ENCODE measurements at regions not wholly inside any gene's neighbourhood (a gene's known extent, or its start where the extent isn't known, plus 50 kb on each side); places are given as distances from the start of the nearest gene placed in this dataset.

DNA sequence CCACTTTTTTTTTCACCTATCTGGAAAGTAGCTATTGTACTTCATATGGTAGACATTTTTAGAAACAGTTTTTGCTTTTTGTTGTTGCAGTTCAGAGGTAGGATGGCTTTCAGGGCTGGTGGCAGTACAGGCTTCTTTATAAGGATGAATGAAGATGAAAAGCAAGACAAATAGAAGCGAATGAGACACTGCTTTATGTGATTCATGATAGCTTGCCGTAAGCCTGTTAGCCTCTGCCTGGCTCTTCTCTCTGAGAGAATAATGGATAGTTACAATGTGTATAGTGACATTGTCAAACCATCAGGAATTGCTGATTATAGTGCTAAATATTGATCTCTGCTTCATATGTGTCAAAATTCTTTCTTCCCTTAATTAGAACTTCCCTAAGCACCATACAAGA is 173.7 kb downstream of the NR4A2 start:
- no peak for DNase-seq

- DNase-seq: no peak
Observed at GRCh38 chr2:156157670-156158069, 174.9 kb downstream of the NR4A2 start.

DNA sequence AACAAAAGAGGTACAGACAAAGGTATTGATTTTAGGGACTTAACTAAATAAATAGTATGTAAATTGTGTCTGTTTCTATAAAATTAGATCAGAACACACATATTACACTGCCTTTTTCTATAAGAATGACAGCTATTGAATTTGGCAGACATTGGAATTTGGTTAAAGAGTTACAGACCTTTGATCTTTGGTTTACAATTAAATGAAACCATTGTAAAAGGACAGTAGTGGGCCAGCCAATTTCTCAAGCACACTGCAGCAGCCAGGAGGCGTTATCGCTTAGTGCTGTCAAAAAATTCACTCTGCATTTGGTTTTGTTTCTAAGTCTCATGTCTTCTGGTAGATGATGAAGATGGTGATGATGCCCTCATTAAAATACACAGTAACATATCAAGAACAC is 175.9 kb downstream of the NR4A2 start:
- DNase-seq: no peak

- DNase-seq: no peak
Observed at GRCh38 chr2:156155319-156155718, 177.2 kb downstream of the NR4A2 start.

DNA sequence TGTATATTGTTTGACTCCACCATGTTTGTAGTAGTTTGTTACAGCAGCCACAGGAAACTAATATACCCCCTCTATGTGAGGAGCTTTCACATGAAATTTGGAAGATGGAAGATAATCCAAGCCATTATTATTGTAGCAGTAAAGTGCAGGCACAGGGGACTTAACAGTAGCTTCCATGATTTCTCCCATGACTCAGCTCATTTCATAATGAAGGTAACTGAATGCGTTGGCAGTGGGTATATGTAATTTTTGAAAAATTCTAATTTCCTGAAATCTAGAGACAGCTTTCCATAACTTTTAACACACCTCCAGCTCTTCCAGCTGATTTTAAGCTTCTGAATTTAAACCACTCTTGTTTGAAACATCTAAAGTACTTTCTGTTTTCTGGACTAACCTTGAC is 181.2 kb downstream of the NR4A2 start:
- DNase-seq: no peak

- DNase-seq: no peak
Observed at GRCh38 chr2:156147594-156148330, 184.8 kb downstream of the NR4A2 start.

DNA sequence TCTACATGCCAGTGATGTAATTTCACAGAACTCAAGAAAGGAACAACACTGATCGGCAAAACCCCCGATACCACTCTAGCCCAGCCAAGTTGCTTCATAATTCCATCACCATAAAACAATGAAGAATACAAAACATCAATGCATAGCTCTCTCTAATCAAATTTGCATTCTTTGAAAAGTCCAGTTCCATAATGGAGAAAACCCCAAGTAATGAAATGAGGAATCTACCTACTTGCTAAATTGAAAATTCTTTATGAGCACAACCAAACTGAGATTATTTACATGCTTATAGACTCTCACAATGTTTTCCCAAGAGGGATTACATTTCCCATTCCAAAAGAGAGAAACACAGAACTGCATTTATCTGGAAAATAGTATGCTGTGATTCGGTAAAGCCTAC is 186.5 kb downstream of the NR4A2 start:
- no peak for DNase-seq

DNA sequence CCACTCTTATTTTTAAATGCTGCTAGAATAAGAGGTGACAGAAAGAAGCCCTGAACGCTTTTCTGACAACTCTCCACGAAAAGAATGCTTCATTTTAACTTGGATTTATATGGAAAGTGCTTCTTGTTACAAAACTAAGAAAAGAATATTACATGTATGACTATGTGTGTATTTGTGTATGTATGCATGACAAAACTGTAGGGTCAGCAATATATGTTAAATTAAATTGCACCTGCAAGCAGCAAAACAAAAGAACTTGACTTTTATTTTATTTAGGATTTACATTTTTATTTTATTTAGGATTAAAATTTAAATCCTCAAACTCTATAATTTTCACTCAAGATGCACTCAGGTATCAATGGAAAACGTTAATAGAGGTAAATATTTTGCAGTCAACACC is 187.1 kb downstream of the NR4A2 start:
- DNase-seq: no peak

DNA sequence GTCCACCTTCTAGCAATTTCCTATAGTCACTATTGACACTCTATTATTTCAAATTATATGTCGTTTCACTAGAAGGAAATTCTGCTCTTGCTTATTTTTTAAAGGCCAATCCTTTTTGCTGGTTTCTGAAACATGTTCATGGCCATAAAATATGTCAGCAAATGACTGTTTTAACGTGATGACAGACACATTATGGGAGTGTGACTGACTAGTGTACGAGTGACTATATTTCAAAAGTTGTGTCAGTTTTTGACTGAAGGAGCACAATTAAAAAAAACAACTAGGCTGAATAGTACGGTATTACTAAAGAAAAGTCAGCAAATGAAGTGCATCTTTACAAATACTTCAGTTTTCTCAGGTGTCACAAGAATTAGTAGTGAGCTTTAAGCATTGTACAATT is 196.0 kb downstream of the NR4A2 start:
- DNase-seq: no peak

- no peak for DNase-seq
Observed at GRCh38 chr2:156134887-156135286, 197.6 kb downstream of the NR4A2 start.

GRCh38 chr2:156132941-156133340 is 199.6 kb downstream of the NR4A2 start:
- no peak for DNase-seq

DNA sequence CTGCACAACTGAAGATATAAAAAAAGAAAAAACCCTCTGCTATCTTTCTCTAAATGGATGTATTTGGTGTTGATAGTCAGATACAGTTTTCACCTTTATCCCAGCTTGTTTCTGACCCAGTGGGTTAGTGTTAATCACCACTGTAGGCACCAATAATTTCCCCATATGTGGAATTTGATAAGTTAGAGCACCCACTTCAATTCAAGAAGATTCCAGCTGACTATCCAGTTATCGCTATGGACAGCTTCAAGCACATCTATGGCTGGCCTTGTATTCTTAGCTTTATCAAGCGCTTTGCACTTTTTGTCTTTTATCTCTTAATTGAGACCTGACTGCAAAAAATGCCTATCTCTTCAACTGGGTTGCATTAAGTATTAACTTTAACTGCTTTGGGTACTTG is 200.4 kb downstream of the NR4A2 start:
- no peak for DNase-seq

DNA sequence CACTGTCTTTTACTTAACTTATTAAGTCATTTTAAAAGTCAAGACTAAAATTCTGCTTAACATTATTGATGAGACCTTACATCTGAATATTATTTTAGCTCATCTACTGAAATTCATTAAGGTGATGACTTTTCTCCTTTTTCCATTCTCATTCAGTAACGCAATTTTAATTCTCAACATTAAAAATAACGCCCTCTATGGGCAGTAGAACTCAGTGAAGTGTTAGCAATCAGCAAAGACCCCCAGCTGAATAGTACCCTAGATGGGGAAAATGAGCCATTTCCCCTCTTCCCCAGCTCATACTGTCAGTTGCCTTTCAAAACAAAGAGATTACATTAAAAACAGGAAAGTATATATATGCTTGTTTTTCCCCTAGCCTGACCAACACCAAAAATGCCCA is 203.3 kb downstream of the NR4A2 start:
- DNase-seq: no peak

DNA sequence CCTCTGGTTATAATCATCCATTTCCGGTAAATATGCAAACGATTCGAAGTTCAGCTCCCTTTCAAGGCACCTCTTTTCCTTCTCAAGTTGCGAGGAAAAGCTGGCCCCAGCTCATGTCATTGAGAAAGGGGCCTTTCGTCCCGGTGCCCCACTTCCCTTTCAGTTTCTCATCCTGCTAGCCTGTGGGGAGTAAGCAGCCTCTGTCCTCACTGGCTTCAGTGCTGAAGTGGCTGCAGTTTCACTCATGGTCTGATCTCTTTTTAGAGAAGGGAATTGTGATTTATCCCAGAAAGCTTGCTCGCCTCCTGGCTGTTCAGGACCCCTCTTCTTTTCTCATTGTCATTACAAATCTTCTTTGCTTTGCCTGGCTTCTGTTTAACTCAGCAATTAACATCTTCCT is 207.5 kb downstream of the NR4A2 start:
- DNase-seq: no peak

DNA sequence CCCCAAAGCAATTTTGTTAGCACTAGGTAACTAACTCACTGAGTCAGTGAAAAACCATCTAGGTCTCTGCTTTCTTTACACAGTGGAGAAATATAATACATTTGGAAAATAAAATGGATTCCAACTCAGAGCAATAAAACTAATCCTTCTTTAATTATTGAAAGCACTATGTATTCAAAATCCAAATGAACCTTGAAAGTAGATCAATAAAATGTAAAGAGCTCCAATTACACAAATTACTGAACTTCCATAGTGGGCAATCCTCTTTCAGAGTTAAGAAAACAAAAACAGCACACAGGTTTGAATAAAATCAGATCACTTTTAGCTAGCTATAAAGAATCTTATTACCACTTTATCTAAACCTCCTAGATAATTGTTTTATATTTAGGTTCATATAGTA is 208.1 kb downstream of the NR4A2 start:
- DNase-seq: no peak

DNA sequence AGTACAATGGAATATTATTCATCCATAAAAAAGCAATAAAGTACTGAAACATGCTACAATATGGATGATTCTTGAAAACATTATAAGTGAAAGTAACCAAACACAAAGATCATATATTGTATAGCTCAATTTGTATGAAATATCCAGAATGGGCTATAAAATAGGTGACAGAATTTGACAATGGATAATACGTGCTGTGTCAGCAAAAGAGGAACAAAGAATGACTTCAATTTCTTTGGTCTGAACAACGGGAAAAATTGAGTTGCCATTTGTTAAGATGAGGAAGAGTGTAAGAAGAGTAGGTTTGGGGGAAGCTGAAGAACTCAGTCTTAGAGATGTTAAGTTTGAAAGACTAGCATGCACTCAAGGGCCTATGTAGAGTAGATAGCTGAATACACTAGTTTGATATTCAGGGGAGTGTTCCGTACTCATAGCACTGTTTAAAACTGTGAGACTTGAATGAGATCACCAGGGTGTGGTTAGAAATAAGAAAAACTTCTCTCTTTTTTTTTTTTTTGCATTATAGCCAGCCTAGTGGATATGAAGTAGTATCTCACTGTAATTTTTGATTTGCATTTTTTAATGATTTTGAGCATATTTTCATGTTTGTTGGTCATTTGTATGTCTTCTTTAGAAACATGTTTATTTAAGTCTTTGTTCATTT is 213.6 kb downstream of the NR4A2 start:
- no peak for DNase-seq

DNA sequence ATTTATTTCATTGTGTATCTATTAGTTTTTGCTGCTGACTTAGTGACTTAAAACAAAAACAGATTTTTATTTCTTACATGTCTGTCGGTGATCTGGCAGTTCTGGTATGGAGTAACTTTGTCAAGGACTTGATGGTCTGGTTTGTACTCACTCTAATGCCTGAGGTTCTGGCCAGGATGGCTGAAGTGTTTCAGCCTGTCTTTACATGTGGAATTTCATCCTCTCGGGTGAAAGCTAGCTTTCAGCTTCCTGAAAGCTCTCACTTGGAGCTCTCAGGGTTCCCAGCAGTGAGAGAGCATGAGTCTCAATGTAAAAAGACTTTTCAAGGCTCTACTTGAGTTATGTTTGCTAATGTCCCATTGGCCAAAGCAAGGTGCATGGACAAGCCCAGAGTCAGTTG is 216.4 kb downstream of the NR4A2 start:
- DNase-seq: no peak

GRCh38 chr2:156115338-156115737 is 217.2 kb downstream of the NR4A2 start:
- DNase-seq: no peak

GRCh38 chr2:156112323-156112722 is 220.2 kb downstream of the NR4A2 start:
- no peak for DNase-seq

DNA sequence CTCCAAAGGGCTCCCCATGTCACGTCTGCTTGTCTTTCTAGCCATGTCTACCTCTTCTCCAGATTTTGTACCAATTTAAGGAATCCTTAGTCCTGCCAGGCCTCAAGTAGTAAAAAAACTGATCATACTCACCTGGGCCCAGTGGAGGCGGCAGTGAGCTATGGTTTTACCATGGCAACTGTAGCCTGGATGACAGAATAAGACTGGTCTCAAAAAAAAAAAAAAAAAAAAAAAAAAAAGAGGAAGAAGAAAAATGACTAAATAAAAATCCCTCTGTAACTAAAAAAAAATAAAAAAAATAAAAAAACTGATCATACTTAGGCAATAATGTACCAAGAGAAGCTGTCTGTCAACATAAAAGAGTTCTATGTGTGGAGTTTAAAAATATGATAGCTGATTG is 221.6 kb downstream of the NR4A2 start:
- DNase-seq: peak; percentile 5

- DNase-seq: no peak
Observed at GRCh38 chr2:156099382-156099781, 233.1 kb downstream of the NR4A2 start.

DNA sequence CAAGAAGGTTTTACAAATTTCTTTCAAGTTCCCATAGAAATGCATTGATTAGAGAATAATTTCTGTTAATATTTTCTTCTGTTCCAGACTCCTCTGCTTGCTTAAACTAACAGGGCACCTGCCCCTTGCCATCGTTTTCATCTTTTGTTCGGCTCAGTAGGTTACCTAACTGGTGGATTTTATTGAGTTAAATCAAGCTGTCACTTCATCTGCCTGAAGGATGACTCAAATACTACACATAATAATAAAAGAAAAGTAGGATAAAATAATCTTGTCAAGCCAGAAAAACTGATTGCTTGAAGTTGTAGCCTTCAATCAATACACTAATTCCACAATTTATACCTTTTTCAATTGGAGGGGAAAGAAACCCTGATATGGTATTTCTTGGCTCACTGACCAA is 234.0 kb downstream of the NR4A2 start:
- no peak for DNase-seq

GRCh38 chr2:156088587-156088986 is 243.9 kb downstream of the NR4A2 start:
- DNase-seq: no peak

DNA sequence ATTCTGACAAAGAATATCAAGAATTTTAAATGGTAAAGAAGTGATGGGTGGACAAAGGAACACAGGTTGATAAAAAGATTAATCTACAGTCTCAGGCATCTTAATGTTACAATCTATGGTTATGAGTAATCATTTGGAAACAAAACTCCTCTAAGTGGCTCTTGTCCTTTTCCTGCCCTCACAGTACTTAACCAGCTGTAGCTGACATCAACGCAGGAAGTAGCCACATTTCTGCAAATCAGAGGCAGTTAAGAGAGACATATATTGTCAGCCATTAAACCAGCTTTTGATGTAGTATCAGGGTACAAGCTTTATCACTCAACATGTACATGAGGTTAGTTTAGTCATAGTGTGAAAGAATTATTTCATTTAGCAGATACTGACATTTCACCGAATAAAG is 244.6 kb downstream of the NR4A2 start:
- DNase-seq: no peak

All from stimulated activated CD4-positive, alpha-beta T cell treated with anti-CD3 and anti-CD28 coated beads, Interleukin-1b, Interleukin-23, amount 100 ng/mL, for 48 hours (primary cell).